Progenitor cell of endocrine pancreas (in vitro differentiated cells): ENCODE measurements at regions not wholly inside any gene's neighbourhood (a gene's known extent, or its start where the extent isn't known, plus 50 kb on each side); places are given as distances from the start of the nearest gene placed in this dataset.

Experiments
- DNase-seq: peaks from one replicate; pipeline ENCODE4 v3.0.0; 2021; ENCODE audit warnings: low spot score; ENCODE audit not compliant: unreplicated experiment
- H3K27ac Mint-ChIP-seq: 2 replicates; pipeline ENCODE4 v1.8.0; 2021; ENCODE audit warnings: mild to moderate bottlenecking, moderate library complexity, mixed read lengths
- H3K27me3 Mint-ChIP-seq: 2 replicates; pipeline ENCODE4 v1.8.0; 2021; ENCODE audit warnings: mixed read lengths
- H3K36me3 Mint-ChIP-seq: 2 replicates; pipeline ENCODE4 v1.8.0; 2022; ENCODE audit warnings: mixed read lengths; ENCODE audit not compliant: insufficient read depth
- H3K4me1 Mint-ChIP-seq: 2 replicates; pipeline ENCODE4 v1.8.0; 2021; ENCODE audit warnings: low read depth, mixed read lengths
- H3K4me3 Mint-ChIP-seq: 2 replicates; pipeline ENCODE4 v1.8.0; 2021; ENCODE audit warnings: low read depth, mild to moderate bottlenecking, moderate library complexity, mixed read lengths
- H3K9me3 Mint-ChIP-seq: 2 replicates; pipeline ENCODE4 v1.8.0; 2021; ENCODE audit warnings: low read depth, mixed read lengths
- CTCF ChIP-seq: fragments of 200-600 bp; sonication (generic); IDR thresholded peaks from one replicate; pipeline ENCODE4 v1.5.0; 2021; ENCODE audit warnings: antibody characterized with exemption, mild to moderate bottlenecking; ENCODE audit not compliant: unreplicated experiment

GRCh38 chr2:14884651-14885050, 252.1 kb downstream of the LRATD1 start:
- no peaks in the 10 kb centered on the region for H3K36me3 Mint-ChIP-seq
- H3K27me3 Mint-ChIP-seq: no peaks in the 10 kb centered on the region
- H3K4me1 Mint-ChIP-seq: no peaks in the 10 kb centered on the region
- H3K9me3 Mint-ChIP-seq: no peaks in the 10 kb centered on the region
- no peak overlapping the region for H3K27ac Mint-ChIP-seq
- DNase-seq: no peak
- no peak for TF ChIP-seq CTCF
- H3K4me3 Mint-ChIP-seq: no peak overlapping the region

GRCh38 chr2:14891546-14891945, 259.0 kb downstream of the LRATD1 start:
- no peak for TF ChIP-seq CTCF
- DNase-seq: no peak
- Mint-ChIP-seq H3K27ac (no peak overlapping the region), H3K27me3 (no peaks in the 10 kb centered on the region), H3K4me3 (no peak overlapping the region), H3K36me3 (no peaks in the 10 kb centered on the region), H3K4me1 (peaks cover 14% of the 10 kb centered on the region), H3K9me3 (peaks cover 14% of the 10 kb centered on the region)

- Mint-ChIP-seq H3K4me1 (peaks cover 14% of the 10 kb centered on the region), H3K36me3 (no peaks in the 10 kb centered on the region), H3K4me3 (no peak overlapping the region), H3K27me3 (no peaks in the 10 kb centered on the region), H3K27ac (no peak overlapping the region), H3K9me3 (peaks cover 18% of the 10 kb centered on the region)
- TF ChIP-seq CTCF: no peak
- DNase-seq: no peak
These were observed 264.0 kb downstream of the LRATD1 start for GRCh38 chr2:14896330-14897030.

GRCh38 chr2:14899621-14900414, 267.3 kb downstream of the LRATD1 start:
- TF ChIP-seq CTCF: no peak
- Mint-ChIP-seq H3K36me3 (no peaks in the 10 kb centered on the region), H3K27ac (peak overlapping the region; percentile 12), H3K4me1 (peaks cover 5% of the 10 kb centered on the region), H3K27me3 (no peaks in the 10 kb centered on the region), H3K4me3 (no peak overlapping the region), H3K9me3 (peaks cover 4% of the 10 kb centered on the region)
- no peak for DNase-seq

GRCh38 chr2:14901737-14902136, 269.2 kb downstream of the LRATD1 start:
- H3K4me1 Mint-ChIP-seq: peaks cover 9% of the 10 kb centered on the region
- no peak overlapping the region for H3K27ac Mint-ChIP-seq
- H3K9me3 Mint-ChIP-seq: peaks cover 4% of the 10 kb centered on the region
- H3K27me3 Mint-ChIP-seq: no peaks in the 10 kb centered on the region
- DNase-seq: no peak
- no peaks in the 10 kb centered on the region for H3K36me3 Mint-ChIP-seq
- TF ChIP-seq CTCF: no peak
- no peak overlapping the region for H3K4me3 Mint-ChIP-seq
